PC-9 (cell line): ENCODE measurements at regions not wholly inside any gene's neighbourhood (a gene's known extent, or its start where the extent isn't known, plus 50 kb on each side); places are given as distances from the start of the nearest gene placed in this dataset.

Source experiments
- BruUV-seq: library from RNA; stranded (reverse); fragments of 400-500 nt; replicated peaks from 2 replicates; lab custom pipeline; 2021; lab: Mats Ljungman, UMichigan
- CTCF ChIA-PET: fragments of 300-600 bp; sonication (Branson Sonifier 250); formaldehyde crosslinking; loops from one replicate; lab custom pipeline; 2022; ENCODE audit warnings: antibody characterized with exemption; lab: Charles Lee
- POLR2A ChIA-PET: fragments of 300-600 bp; sonication (Branson Sonifier 250); formaldehyde crosslinking; loops from one replicate; lab custom pipeline; 2022; ENCODE audit warnings: antibody characterized with exemption; ENCODE audit not compliant: unreplicated experiment; lab: Charles Lee
- DNase-seq, 2 experiments: peaks; one replicate each; pipeline versions ENCODE4 v3.0.0 to v3.0.0-alpha.2; 2015 to 2022; ENCODE audit warnings: mixed read lengths in 1 of 2
- H2AFZ ChIP-seq: fragments of 200-600 bp; sonication (generic); 2 replicates; pipeline ENCODE4 v1.8.1; 2017; ENCODE audit warnings: antibody characterized with exemption
- H3F3A ChIP-seq: fragments of 200-600 bp; sonication (generic); 2 replicates; pipeline ENCODE4 v1.8.1; 2017; ENCODE audit warnings: antibody characterized with exemption, mild to moderate bottlenecking, low read depth; ENCODE audit not compliant: insufficient read depth
- H3K27ac ChIP-seq: fragments of 200-600 bp; sonication (generic); 2 replicates; pipeline ENCODE4 v1.6.1; 2016; ENCODE audit warnings: mixed run types
- H3K27me3 ChIP-seq: fragments of 200-600 bp; sonication (generic); 2 replicates; pipeline ENCODE4 v1.6.1; 2016; ENCODE audit warnings: low read depth, mixed run types; ENCODE audit not compliant: insufficient read depth
- H3K36me3 ChIP-seq: fragments of 200-600 bp; sonication (generic); 2 replicates; pipeline ENCODE4 v1.6.1; 2016; ENCODE audit warnings: low read depth, mixed run types
- H3K4me1 ChIP-seq: fragments of 200-600 bp; sonication (generic); replicated peaks from 2 replicates; pipeline ENCODE4 v1.6.1; 2016; ENCODE audit warnings: mixed run types; ENCODE audit not compliant: insufficient read depth
- H3K4me2 ChIP-seq: fragments of 200-600 bp; sonication (generic); 2 replicates; pipeline ENCODE4 v1.6.1; 2017; ENCODE audit warnings: mixed run types
- H3K4me3 ChIP-seq: fragments of 200-600 bp; sonication (generic); 2 replicates; pipeline ENCODE4 v1.6.1; 2016; ENCODE audit warnings: mixed run types
- H3K79me2 ChIP-seq: fragments of 200-600 bp; sonication (generic); 2 replicates; pipeline ENCODE4 v1.6.1; 2017; ENCODE audit warnings: low read depth, mixed run types
- H3K9me2 ChIP-seq: fragments of 200-600 bp; sonication (generic); 2 replicates; pipeline ENCODE4 v1.8.1; 2017; ENCODE audit warnings: mild to moderate bottlenecking; ENCODE audit not compliant: insufficient read depth
- H3K9me3 ChIP-seq: fragments of 200-600 bp; sonication (generic); 2 replicates; pipeline ENCODE4 v1.8.1; 2016; ENCODE audit warnings: low read depth; ENCODE audit not compliant: insufficient read depth
- H4K20me1 ChIP-seq: fragments of 200-600 bp; sonication (generic); 2 replicates; pipeline ENCODE4 v1.8.1; 2017; ENCODE audit not compliant: insufficient read depth
- CTCF ChIP-seq: fragments of 200-600 bp; sonication (generic); conservative IDR thresholded peaks from 2 replicates; pipeline ENCODE4 v1.6.1; 2017; ENCODE audit warnings: mixed run types, antibody characterized with exemption, mild to moderate bottlenecking, moderate library complexity
- EZH2 ChIP-seq: fragments of 200-600 bp; sonication (generic); IDR thresholded peaks from 2 replicates; pipeline ENCODE4 v1.8.0; 2017; ENCODE audit warnings: antibody characterized with exemption, low read depth
- intact Hi-C: fragments of 100-400 bp; cut with micrococcal nuclease; formaldehyde crosslinking; loops from one replicate; pipeline ENCODE4 v1.10.0; 2022; ENCODE audit not compliant: unreplicated experiment

- Histone ChIP-seq H3K79me2 (no peaks in the 10 kb centered on the region), H3K4me2 (no peak overlapping the region), H3K9me3 (no peaks in the 10 kb centered on the region), H3K27ac (no peak overlapping the region), H3K4me1 (no peaks in the 10 kb centered on the region), H3F3A (no peaks in the 10 kb centered on the region), H3K36me3 (no peaks in the 10 kb centered on the region), H3K9me2 (no peaks in the 10 kb centered on the region), H2AFZ (no peak overlapping the region), H3K4me3 (no peak overlapping the region), H3K27me3 (peaks cover 37% of the 10 kb centered on the region), H4K20me1 (no peaks in the 10 kb centered on the region)
- DNase-seq: no peak
- intact Hi-C loops: no loop called here
- no peak for TF ChIP-seq EZH2
- TF ChIP-seq CTCF: no peak
- ChIA-PET POLR2A (no interaction called here), CTCF (no interaction called here)
- no TSS peak for BruUV-seq
Observed at GRCh38 chr2:7471185-7471584, 554.0 kb downstream of the RNF144A start.

DNA sequence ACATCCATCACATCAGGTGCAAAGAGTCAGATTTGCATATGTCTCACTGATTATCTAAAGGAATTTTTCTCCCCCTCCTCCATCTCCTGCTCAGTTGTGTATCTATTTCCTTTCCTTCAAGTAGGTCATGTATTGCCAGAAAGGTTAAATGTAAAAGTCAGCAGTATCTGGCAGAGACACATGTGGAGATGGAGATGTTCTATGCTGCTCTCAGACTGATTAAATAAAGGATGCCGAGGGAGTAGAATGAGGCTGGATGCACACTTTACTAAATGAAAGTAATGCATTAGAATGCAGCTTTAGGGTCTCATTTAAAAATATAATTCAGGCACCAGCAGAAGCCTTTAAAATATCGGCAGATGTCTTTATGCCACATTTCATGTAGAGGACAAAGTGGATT, 555.3 kb downstream of the RNF144A start:
- Histone ChIP-seq H3K36me3 (no peaks in the 10 kb centered on the region), H3K79me2 (no peaks in the 10 kb centered on the region), H3K9me3 (no peaks in the 10 kb centered on the region), H3K4me2 (no peak overlapping the region), H4K20me1 (no peaks in the 10 kb centered on the region), H3K4me3 (no peak overlapping the region), H3K4me1 (no peaks in the 10 kb centered on the region), H3K9me2 (no peaks in the 10 kb centered on the region), H3F3A (no peaks in the 10 kb centered on the region), H3K27ac (no peak overlapping the region), H2AFZ (no peak overlapping the region), H3K27me3 (peaks cover 35% of the 10 kb centered on the region)
- intact Hi-C loops: no loop called here
- DNase-seq: no peak
- TF ChIP-seq CTCF: no peak
- no peak for TF ChIP-seq EZH2
- no TSS peak for BruUV-seq
- ChIA-PET CTCF (no interaction called here), POLR2A (no interaction called here)

GRCh38 chr2:7473135-7473771, 556.0 kb downstream of the RNF144A start:
- Histone ChIP-seq H3K4me2 (no peak overlapping the region), H3K9me2 (no peaks in the 10 kb centered on the region), H3K79me2 (no peaks in the 10 kb centered on the region), H3F3A (no peaks in the 10 kb centered on the region), H4K20me1 (no peaks in the 10 kb centered on the region), H3K4me1 (no peaks in the 10 kb centered on the region), H3K9me3 (no peaks in the 10 kb centered on the region), H3K27me3 (peaks cover 27% of the 10 kb centered on the region), H2AFZ (no peak overlapping the region), H3K36me3 (no peaks in the 10 kb centered on the region), H3K27ac (no peak overlapping the region), H3K4me3 (no peak overlapping the region)
- no peak for DNase-seq
- ChIA-PET POLR2A (no interaction called here), CTCF (no interaction called here)
- no peak for TF ChIP-seq EZH2
- intact Hi-C loops: no loop called here
- no TSS peak for BruUV-seq

DNA sequence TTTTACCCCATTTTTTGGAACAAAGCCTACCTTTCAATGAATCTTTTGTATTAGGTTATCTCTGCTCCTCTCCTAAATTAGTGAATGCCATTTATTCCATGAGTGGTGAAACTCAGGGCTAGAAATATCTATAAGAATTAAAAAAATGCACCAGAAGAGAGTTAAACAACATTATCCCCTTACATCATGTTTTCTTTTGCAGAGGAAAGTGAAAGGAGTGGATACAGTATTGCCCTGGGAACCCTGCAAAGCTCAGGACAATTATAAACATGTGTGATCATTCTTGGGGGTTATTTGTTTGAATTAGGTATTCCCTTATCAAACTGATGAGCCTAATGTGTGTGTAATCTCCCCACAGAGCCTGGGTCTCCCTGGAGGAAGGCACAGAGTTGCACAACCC, 559.2 kb downstream of the RNF144A start:
- H2AFZ ChIP-seq: no peak overlapping the region
- H3K9me3 ChIP-seq: no peaks in the 10 kb centered on the region
- no TSS peak for BruUV-seq
- intact Hi-C loops: no loop called here
- no peak overlapping the region for H3K4me2 ChIP-seq
- peaks cover 11% of the 10 kb centered on the region; the same call in 1 of the 2 replicates for H3K27me3 ChIP-seq
- POLR2A ChIA-PET: no interaction called here
- no peaks in the 10 kb centered on the region for H3K4me1 ChIP-seq
- H3K9me2 ChIP-seq: no peaks in the 10 kb centered on the region
- no peaks in the 10 kb centered on the region for H4K20me1 ChIP-seq
- H3K79me2 ChIP-seq: no peaks in the 10 kb centered on the region
- CTCF ChIA-PET: no interaction called here
- TF ChIP-seq EZH2 (no peak), CTCF (no peak)
- no peaks in the 10 kb centered on the region for H3K36me3 ChIP-seq
- no peak for DNase-seq
- H3K27ac ChIP-seq: no peak overlapping the region
- H3F3A ChIP-seq: no peaks in the 10 kb centered on the region
- no peak overlapping the region for H3K4me3 ChIP-seq
